Right cardiac atrium (tissue), 5 donors: ENCODE measurements at regions not wholly inside any gene's neighbourhood (a gene's known extent, or its start where the extent isn't known, plus 50 kb on each side); places are given as distances from the start of the nearest gene placed in this dataset.
A peak's percentile ranks its signal among the peaks of the same experiment; 100 is the strongest.

Experiments used
- ATAC-seq, 2 donors: fragments of 200-7000 bp; cut with Tn5 transposase; one replicate each; pipeline versions ENCODE4 v1.8.0 to v1.9.1; 2020; ENCODE audit warnings: moderate library complexity in 2 of 2, mild to moderate bottlenecking in 1 of 2
- DNase-seq, 3 donors: peaks; one replicate each; pipeline ENCODE4 v3.0.0-alpha.2; 2020
- H3K27ac ChIP-seq: one replicate; pipeline ENCODE4 v1.5.1; 2013; ENCODE audit warnings: mild to moderate bottlenecking, low read length, control low read depth, moderate library complexity
- H3K27me3 ChIP-seq: one replicate; pipeline ENCODE4 v1.6.1; 2013; ENCODE audit not compliant: control insufficient read depth, insufficient read depth
- H3K4me1 ChIP-seq: one replicate; pipeline ENCODE4 v1.6.1; 2013; ENCODE audit warnings: low read length; ENCODE audit not compliant: control insufficient read depth, insufficient read depth
- H3K4me3 ChIP-seq: one replicate; pipeline ENCODE4 v1.5.1; 2013; ENCODE audit warnings: low read length, control low read depth
- H3K9me3 ChIP-seq: one replicate; pipeline ENCODE4 v1.6.1; 2013; ENCODE audit warnings: low read length; ENCODE audit not compliant: control insufficient read depth
- WGBS: extraction: QIAGEN DNeasy Blood & Tissue Kit; methylation state at CpG from one replicate; pipeline ENCODE4 v1.1.7; 2013; 5-methylcytosine and 5-hydroxymethylcytosine counted together
- intact Hi-C, 4 donors: fragments of 100-400 bp; cut with DNase I; formaldehyde crosslinking; loops; one replicate each; pipeline versions ENCODE4 v1.11.0 to v1.14.0; 2022 to 2023
- donor health status: healthy with polysubstance abuse.
- donor health status: DM: no; HTN: yes; CAD: no.
- donor health status: DM: no; HTN: no; CAD: no.
- donor health status: DM: no; HTN: yes; CAD: no; lungs with severe emphysema.
- donor health status: DM: yes; HTN: yes; CAD: no.

GRCh38 chr1:219109424-219110018 lies 64.2 kb upstream of the LYPLAL1 start:
- Histone ChIP-seq H3K27ac (no peak overlapping the region), H3K4me1 (no peaks in the 10 kb centered on the region), H3K9me3 (no peaks in the 10 kb centered on the region), H3K27me3 (no peaks in the 10 kb centered on the region), H3K4me3 (no peak overlapping the region)
- intact Hi-C loops: no loop called here
- DNase-seq: no peak
- ATAC-seq: no peak

GRCh38 chr1:219113261-219113660 lies 60.4 kb upstream of the LYPLAL1 start:
- Histone ChIP-seq H3K27ac (no peak overlapping the region), H3K27me3 (no peaks in the 10 kb centered on the region), H3K4me3 (no peak overlapping the region), H3K4me1 (no peaks in the 10 kb centered on the region), H3K9me3 (no peaks in the 10 kb centered on the region)
- no peak for ATAC-seq
- DNase-seq: no peak
- intact Hi-C loops: no loop called here

DNA sequence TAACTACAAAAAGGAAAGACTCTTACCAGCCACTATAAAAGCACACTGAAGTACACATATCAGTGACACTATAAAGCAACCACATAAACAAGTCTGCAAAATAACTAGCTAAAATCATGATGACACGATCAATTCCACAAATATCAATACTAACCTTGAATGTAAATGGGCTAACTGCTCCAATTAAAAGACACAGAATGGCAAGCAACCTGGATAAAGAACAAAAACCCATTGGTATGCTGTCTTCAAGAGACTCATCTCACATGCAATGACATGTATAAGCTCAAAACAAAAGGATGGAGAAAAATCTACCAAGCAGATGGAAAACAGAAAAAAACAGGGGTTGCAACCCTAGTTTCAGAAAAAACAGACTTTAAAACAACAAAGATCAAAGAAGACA lies 59.7 kb upstream of the LYPLAL1 start:
- Histone ChIP-seq H3K27ac (no peak overlapping the region), H3K27me3 (no peaks in the 10 kb centered on the region), H3K4me1 (no peaks in the 10 kb centered on the region), H3K9me3 (no peaks in the 10 kb centered on the region), H3K4me3 (no peak overlapping the region)
- no peak for DNase-seq
- 88% methylated on average over 1 of the region's 1 CpG for WGBS
- no peak for ATAC-seq
- intact Hi-C loops: no loop called here

DNA sequence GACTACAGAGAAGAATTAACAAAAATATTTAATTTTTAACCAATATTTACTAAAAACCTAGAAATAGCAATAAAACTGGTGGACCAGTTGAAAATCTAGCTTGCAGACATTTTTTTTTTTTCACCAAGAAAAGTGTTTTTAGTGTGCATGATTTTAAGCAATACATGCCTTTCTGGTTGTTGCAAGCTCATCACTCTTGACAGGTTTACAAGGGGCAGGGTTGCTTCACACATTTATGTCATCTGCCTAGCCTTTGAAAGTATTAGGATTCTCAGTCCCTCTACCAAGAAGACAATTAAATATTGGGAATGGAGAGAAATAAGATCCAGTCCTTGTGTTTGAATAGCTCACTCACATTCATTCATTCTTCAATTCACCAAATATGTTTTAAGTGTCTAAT lies 53.8 kb upstream of the LYPLAL1 start:
- Histone ChIP-seq H3K27me3 (no peaks in the 10 kb centered on the region), H3K4me3 (no peak overlapping the region), H3K9me3 (no peaks in the 10 kb centered on the region), H3K27ac (no peak overlapping the region), H3K4me1 (no peaks in the 10 kb centered on the region)
- DNase-seq (no peak), ATAC-seq (no peak)
- intact Hi-C loops: no loop called here

DNA sequence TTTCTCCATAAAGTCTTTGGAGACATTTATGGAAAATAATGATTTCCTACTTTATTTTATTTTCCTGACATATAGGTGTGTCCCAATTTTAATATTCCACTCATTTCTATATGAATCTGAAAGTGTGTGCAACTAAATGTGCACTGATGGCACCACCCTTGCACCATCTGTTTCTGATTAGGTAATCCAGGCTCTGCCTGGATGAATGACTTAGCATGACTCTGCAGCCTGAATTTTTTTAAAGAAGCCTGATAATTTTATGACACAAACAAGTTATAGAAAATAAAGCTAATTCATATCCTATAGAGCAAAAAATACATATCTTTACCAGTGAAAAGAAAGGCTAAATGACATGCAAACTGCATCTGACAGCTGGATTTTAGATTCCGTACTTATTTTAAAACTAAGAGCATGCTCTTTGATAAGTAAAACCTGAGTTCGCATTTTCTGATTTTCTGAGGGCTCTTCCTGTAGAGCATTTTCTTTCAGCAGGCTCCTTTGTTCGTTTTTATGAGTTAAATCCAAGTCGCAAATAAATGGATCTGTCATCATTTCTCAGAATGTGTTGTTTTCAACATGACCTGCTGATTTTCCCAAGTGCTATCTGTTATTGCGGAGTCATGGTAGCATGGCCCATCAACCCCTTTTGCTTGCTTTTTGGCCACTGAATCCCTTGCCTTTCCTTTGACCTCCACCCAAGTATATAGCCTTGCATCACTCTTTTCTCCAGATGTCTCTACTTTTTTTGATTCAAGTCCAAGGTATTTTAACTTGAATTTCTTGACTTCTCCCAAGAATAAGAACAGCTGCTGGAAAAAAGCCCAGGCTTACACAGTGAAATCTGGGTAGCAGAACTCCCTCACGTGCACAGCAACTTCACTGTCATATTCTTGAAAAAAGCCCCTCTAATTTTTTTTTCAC lies 52.8 kb upstream of the LYPLAL1 start:
- Histone ChIP-seq H3K9me3 (no peaks in the 10 kb centered on the region), H3K4me1 (no peaks in the 10 kb centered on the region), H3K4me3 (no peak overlapping the region), H3K27ac (no peak overlapping the region), H3K27me3 (no peaks in the 10 kb centered on the region)
- intact Hi-C loops: no loop called here
- ATAC-seq (peak; percentile 91 to 93), DNase-seq (peak in 2 of 3 donors; percentile 27 to 50)
- WGBS: 49% methylated on average over 6 of the region's 6 CpGs

GRCh38 chr1:219121679-219122078 lies 52.0 kb upstream of the LYPLAL1 start:
- DNase-seq (no peak), ATAC-seq (no peak)
- H3K4me3 ChIP-seq: no peak overlapping the region
- no peaks in the 10 kb centered on the region for H3K9me3 ChIP-seq
- no peaks in the 10 kb centered on the region for H3K4me1 ChIP-seq
- no peak overlapping the region for H3K27ac ChIP-seq
- 61% methylated on average over 2 of the region's 2 CpGs for WGBS
- no peaks in the 10 kb centered on the region for H3K27me3 ChIP-seq
- intact Hi-C loops: no loop called here

DNA sequence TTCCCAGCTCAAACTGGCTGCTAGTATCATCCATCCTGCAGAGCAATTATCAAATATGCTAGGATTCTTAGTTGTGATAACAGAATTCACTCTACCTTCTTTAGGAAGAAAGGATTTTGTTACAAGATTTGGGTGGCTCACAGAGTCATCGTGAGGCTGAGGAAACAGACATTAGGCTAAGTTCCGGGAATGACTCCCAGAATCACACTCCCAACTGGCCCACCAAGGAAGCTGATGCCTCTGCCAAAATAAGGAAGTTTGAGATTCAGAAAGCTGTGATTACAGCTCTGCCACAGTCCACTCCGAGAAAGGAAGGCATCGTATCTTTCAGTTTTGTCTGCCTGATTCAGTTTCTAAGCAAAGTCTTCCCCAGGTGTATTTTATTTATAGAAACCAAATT lies 50.6 kb upstream of the LYPLAL1 start:
- H3K27me3 ChIP-seq: no peaks in the 10 kb centered on the region
- DNase-seq (peak; percentile 19 to 46 (median 37)), ATAC-seq (peak; percentile 47 to 66)
- WGBS: 30% methylated on average over 4 of the region's 4 CpGs
- no peak overlapping the region for H3K27ac ChIP-seq
- intact Hi-C loops: no loop called here
- no peak overlapping the region for H3K4me3 ChIP-seq
- no peaks in the 10 kb centered on the region for H3K9me3 ChIP-seq
- H3K4me1 ChIP-seq: no peaks in the 10 kb centered on the region
